ENCODE measurements at regions not wholly inside any gene's neighbourhood (a gene's known extent, or its start where the extent isn't known, plus 50 kb on each side); places are given as distances from the start of the nearest gene placed in this dataset.

DNA sequence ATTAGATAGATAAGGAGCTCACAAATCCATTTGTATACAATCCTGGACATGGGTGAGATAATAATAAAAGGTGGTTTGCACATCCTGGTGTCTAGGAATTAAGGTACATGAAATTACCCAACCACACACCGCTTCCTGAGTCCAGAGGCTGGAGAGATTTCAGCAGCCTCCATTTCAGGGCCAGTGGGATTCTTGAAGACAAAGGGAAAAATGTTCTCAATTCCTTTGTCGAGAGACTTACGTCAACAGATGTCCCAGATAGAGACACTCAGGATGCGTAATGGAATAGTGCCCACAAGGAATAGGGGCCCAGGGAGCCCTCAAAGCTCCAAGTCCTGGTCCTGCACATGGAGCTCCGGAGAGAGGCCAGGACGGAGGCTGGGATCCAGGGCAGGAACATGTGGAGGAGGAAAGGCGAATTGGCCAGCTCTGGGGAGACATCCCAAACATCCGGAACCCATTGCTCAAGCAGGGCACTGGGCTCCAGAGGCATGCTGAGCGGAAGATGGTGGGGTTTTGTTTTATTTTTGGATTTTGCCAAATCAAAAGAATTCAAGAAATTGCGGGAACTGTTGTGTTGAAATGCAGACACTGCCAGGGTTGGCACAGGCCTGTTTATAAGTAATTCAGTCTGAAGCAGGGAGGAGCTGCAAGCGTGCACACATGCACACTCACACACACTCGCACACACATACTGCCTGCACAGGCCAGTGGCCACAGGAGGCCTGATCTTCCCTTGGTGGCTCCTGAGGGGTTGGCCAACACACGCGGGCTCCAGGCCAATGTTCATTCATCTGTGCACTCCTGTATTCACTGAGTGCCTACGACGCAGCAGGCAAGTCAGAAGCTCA is 97.2 kb downstream of the NOG start:
- no TSS peak for BruUV-seq (replicated peaks)
- dilution Hi-C loops (cut with MboI; ENCODE audit: extremely low pct_ligation_motif_present, low sequenced_read_pairs) (no loop called here), intact Hi-C loops (cut with micrococcal nuclease) (no loop called here)
- H3K4me2 ChIP-seq (ENCODE audit: insufficient read depth, low read length), result no peak overlapping the region
- H3K36me3 ChIP-seq (ENCODE audit: control insufficient read depth in 2 of 2, extremely low read depth in 1 of 2, insufficient read depth in 2 of 2, low read length in 2 of 2), result no peaks in the 10 kb centered on the region
- H4K20me1 ChIP-seq (replicated peaks; ENCODE audit: control insufficient read depth, extremely low read depth, insufficient read depth, low read length), result no peaks in the 10 kb centered on the region
- no peaks in the 10 kb centered on the region for H3K79me2 ChIP-seq (ENCODE audit: control insufficient read depth, insufficient read depth, low read length)
- POLR2A ChIA-PET, result no interaction called here
- H2AFZ ChIP-seq (ENCODE audit: low read depth, low read length), result no peak overlapping the region
- H3K9me1 ChIP-seq (replicated peaks; ENCODE audit: control insufficient read depth, extremely low read depth, insufficient read depth, low read length), result no peaks in the 10 kb centered on the region
- no peak overlapping the region for H3K9ac ChIP-seq (replicated peaks; ENCODE audit: extremely low read depth, insufficient read depth, low read length)
- DNase-seq (ENCODE audit: low read depth, low spot score) (no peak), FAIRE-seq (no peak)
- H3K27me3 ChIP-seq (ENCODE audit: control insufficient read depth in 2 of 2, insufficient read depth in 2 of 2, low read length in 2 of 2), result no peaks in the 10 kb centered on the region
- H3K27ac ChIP-seq (ENCODE audit: insufficient read depth, low read depth, low read length), result no peak overlapping the region
- CTCF ChIA-PET, result interaction anchor here (0.9 to 2.9 kb wide), 4 partner anchors 9 to 98 kb away, joined by 3 to 18 read pairs (median 7); no protein-coding TSS in a partner anchor
- H3K9me3 ChIP-seq (replicated peaks; ENCODE audit: control insufficient read depth, insufficient read depth, low read length), result no peaks in the 10 kb centered on the region
- no peak for TF ChIP-seq MYC (IDR thresholded peaks at IDR 0.05; ENCODE audit: low read depth, low read length)
- TF ChIP-seq, protein P1, sequence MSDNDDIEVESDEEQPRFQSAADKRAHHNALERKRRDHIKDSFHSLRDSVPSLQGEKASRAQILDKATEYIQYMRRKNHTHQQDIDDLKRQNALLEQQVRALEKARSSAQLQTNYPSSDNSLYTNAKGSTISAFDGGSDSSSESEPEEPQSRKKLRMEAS (IDR thresholded peaks at IDR 0.05; ENCODE audit: insufficient read depth, insufficient read length), result no peak
- TF ChIP-seq, protein P2, sequence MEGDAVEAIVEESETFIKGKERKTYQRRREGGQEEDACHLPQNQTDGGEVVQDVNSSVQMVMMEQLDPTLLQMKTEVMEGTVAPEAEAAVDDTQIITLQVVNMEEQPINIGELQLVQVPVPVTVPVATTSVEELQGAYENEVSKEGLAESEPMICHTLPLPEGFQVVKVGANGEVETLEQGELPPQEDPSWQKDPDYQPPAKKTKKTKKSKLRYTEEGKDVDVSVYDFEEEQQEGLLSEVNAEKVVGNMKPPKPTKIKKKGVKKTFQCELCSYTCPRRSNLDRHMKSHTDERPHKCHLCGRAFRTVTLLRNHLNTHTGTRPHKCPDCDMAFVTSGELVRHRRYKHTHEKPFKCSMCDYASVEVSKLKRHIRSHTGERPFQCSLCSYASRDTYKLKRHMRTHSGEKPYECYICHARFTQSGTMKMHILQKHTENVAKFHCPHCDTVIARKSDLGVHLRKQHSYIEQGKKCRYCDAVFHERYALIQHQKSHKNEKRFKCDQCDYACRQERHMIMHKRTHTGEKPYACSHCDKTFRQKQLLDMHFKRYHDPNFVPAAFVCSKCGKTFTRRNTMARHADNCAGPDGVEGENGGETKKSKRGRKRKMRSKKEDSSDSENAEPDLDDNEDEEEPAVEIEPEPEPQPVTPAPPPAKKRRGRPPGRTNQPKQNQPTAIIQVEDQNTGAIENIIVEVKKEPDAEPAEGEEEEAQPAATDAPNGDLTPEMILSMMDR (IDR thresholded peaks at IDR 0.05; ENCODE audit: extremely low read depth in 1 of 2, insufficient read depth in 1 of 2, low read depth in 1 of 2, low read length in 2 of 2), result no peak
- no peak for TF ChIP-seq EZH2 (IDR thresholded peaks at IDR 0.05; ENCODE audit: borderline replicate concordance, low read depth, low read length, severe bottlenecking)
- no peak for TF ChIP-seq GATA2 (IDR thresholded peaks at IDR 0.05; ENCODE audit: insufficient read depth, insufficient read length, low read depth, low read length)
- TF ChIP-seq FOS (IDR thresholded peaks at IDR 0.05; ENCODE audit: borderline replicate concordance, insufficient read depth, low read length), result no peak
- no peak for TF ChIP-seq JUN (IDR thresholded peaks at IDR 0.05; ENCODE audit: borderline replicate concordance, insufficient read depth, insufficient read length, low read depth)
- TF ChIP-seq POLR2AphosphoS5 (IDR thresholded peaks at IDR 0.05; ENCODE audit: insufficient read depth, low read depth, low read length), result no peak
- no peak for TF ChIP-seq POLR2A (IDR thresholded peaks at IDR 0.05; ENCODE audit: low read depth, low read length)
- no peak overlapping the region for H3K4me3 ChIP-seq (replicated peaks in 1 of 3; ENCODE audit: insufficient read depth in 1 of 3, low read depth in 1 of 3, low read length in 3 of 3)
- no peaks in the 10 kb centered on the region for H3K4me1 ChIP-seq (ENCODE audit: control insufficient read depth, extremely low read depth, insufficient read depth, low read length)
